ENCODE measurements at regions not wholly inside any gene's neighbourhood (a gene's known extent, or its start where the extent isn't known, plus 50 kb on each side); places are given as distances from the start of the nearest gene placed in this dataset.

GRCh38 chr5:68738236-68738635, 355.6 kb upstream of the SLC30A5 start:
- no peak for DNase-seq (ENCODE audit: low read depth in 2 of 3, low spot score in 1 of 3)

DNA sequence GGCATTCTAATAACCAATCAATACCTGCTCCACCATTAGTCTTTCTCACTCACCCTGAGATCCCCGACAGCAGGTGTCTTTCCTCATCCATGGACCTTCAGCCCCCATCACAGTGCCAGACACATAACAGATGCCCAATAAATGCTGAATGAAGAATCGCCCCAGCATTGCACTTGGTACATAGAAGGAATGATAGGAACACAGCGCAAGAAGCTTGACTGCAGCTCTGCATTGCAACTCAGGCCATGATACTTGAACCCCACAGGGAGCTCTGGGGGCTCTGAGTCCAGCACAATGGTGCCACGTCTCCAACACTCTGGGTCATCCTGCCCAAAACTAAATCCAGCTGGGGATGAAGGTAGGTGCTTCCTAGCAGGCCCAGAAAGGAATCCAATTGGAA, 355.0 kb upstream of the SLC30A5 start:
- no peak for DNase-seq (ENCODE audit: low read depth in 2 of 3, low spot score in 1 of 3)

- no peak for DNase-seq (ENCODE audit: low read depth in 2 of 3, low spot score in 1 of 3)
Measured at GRCh38 chr5:68739752-68740151, 354.1 kb upstream of the SLC30A5 start.

- no peak for DNase-seq (ENCODE audit: low read depth in 2 of 3, low spot score in 1 of 3)
Measured at GRCh38 chr5:68740226-68740910, 353.4 kb upstream of the SLC30A5 start.

GRCh38 chr5:68744206-68744605, 349.6 kb upstream of the SLC30A5 start:
- no peak for DNase-seq (ENCODE audit: low read depth in 2 of 3, low spot score in 1 of 3)

DNA sequence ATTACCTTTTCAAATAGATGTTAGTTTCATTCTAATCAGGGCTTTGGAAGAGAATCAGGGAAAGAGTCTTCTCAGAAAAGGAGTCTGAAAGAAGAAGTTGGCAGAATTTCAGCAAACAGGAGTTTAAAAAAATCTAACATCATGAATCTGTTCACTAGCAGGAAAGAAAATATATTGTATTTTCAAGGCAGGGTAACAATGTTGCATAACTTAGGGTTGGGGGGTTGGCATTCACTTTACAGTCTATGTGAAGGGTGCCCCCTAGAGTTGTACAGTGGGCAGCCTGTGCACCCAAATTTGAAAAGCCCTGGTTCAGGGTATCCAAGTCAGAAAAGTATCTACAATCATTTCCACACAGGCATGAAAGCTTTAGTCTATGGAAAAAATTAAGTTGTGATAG, 348.4 kb upstream of the SLC30A5 start:
- DNase-seq (ENCODE audit: low read depth in 2 of 3, low spot score in 1 of 3): no peak

DNA sequence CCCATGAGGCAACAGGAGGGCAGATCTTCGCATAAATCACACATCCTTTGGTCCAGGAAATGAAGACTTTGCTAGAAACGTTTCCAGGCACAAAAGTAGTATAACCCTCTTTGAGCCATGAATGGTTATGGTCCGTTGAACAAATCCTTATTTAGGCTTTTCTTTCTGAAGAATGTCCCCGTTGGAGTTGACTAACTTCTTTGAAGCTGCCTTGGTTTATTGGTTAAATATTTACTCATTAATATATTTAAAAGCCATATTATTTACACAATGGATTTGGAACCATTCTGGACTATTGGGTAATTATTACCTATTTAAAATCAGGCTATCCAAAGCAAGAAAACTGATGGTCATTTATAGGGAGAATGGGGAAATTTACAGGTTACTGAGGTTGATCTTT, 347.6 kb upstream of the SLC30A5 start:
- DNase-seq (ENCODE audit: low read depth in 2 of 3, low spot score in 1 of 3): no peak

GRCh38 chr5:68746643-68747420, 347.0 kb upstream of the SLC30A5 start:
- no peak for DNase-seq (ENCODE audit: low read depth in 2 of 3, low spot score in 1 of 3)

- no peak for DNase-seq (ENCODE audit: low read depth in 2 of 3, low spot score in 1 of 3)
Measured at GRCh38 chr5:68747521-68747920, 346.3 kb upstream of the SLC30A5 start.

GRCh38 chr5:68748101-68748500, 345.7 kb upstream of the SLC30A5 start:
- DNase-seq (ENCODE audit: low read depth in 2 of 3, low spot score in 1 of 3): no peak

GRCh38 chr5:68749077-68749476, 344.7 kb upstream of the SLC30A5 start:
- no peak for DNase-seq (ENCODE audit: low read depth in 2 of 3, low spot score in 1 of 3)

GRCh38 chr5:68749631-68750030, 344.2 kb upstream of the SLC30A5 start:
- DNase-seq (ENCODE audit: low read depth in 2 of 3, low spot score in 1 of 3): no peak

- DNase-seq (ENCODE audit: low read depth in 2 of 3, low spot score in 1 of 3): no peak
Measured at GRCh38 chr5:68751661-68752060, 342.2 kb upstream of the SLC30A5 start.

GRCh38 chr5:68754536-68754935, 339.3 kb upstream of the SLC30A5 start:
- no peak for DNase-seq (ENCODE audit: low read depth in 2 of 3, low spot score in 1 of 3)

DNA sequence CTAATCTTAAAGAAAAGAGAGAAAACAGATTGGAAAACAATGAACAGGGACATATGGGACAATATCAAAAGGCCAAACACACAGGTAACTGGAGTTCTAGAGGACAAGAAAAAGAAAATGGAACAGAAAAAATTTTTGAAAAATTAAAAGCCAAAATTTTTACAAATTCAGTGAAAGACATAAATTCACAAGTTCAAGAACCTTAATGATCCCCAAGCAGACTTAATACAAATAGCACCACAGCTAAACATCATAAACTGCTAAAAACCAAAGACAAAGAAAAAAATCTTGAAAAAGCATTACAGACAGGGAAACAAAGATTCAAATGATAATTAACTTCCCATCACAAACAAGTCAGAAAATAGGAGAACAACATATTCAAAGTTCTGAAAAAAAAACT, 338.5 kb upstream of the SLC30A5 start:
- DNase-seq (ENCODE audit: low read depth in 2 of 3, low spot score in 1 of 3): no peak

DNA sequence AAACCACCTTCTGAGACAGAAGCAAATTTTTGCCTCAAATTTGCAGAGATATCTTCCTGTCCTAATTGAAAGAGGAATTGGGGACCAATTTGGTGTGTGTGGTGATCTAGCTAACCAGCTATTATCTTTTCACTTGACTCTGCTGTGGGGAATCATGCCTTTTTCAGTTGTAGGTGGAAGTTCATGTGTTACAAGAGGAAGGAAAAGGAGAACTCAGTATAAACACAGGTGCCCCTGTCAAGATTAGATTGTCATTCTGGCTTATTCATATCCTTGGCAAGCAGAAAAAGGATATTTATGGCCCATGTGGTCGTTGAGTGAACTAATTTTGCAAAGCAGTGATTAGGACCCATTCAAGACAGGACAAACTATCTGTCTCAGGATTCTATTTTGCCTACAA, 336.8 kb upstream of the SLC30A5 start:
- no peak for DNase-seq (ENCODE audit: low read depth in 2 of 3, low spot score in 1 of 3)

GRCh38 chr5:68757626-68758212, 336.1 kb upstream of the SLC30A5 start:
- DNase-seq (ENCODE audit: low read depth in 2 of 3, low spot score in 1 of 3): no peak

- DNase-seq (ENCODE audit: low read depth in 2 of 3, low spot score in 1 of 3): no peak
Measured at GRCh38 chr5:68759593-68759992, 334.2 kb upstream of the SLC30A5 start.

DNA sequence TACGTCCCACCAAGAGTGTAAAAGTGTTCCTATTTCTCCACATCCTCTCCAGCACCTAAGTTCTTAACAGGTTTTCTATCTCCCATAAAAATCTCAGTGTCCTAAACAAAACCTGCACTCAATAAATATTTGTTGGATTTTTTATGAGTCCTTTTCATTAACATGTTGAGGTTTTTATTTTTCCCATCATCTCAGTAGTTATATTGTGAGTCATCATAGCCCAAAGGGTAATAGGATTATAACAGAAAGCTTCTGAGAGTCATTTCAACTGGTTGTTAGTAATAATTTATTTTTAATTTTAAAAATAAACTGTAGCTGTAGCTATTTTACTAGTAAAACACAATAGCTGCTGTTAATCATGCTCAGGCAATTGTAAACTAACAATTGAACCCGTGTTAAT, 331.6 kb upstream of the SLC30A5 start:
- DNase-seq (ENCODE audit: low read depth in 2 of 3, low spot score in 1 of 3): no peak

DNA sequence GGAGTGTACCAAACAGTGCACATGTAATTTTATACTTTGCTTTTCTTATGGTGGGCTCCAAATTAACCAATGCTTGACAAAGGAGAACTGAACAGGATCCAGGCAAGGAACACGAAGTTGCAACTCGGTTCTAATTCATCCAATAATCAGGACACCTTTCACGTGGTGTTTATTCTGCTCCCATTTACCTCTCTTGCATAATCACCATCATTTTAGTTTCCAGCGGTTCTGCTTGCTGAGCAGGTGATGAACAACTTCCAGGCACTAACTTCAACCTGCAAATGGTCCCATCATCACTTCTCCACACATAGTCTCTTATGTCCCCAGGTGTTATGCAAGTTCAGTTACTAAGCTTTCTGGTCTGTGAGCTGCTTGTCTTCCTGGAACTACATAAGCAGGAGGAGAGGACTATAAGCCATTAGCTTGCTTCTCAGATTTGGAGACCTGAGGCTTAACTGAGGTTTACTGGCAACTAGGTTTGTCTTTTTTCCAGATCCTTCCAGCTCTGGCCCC, 326.8 kb upstream of the SLC30A5 start:
- no peak for DNase-seq (ENCODE audit: low read depth in 2 of 3, low spot score in 1 of 3)

GRCh38 chr5:68770551-68770950, 323.3 kb upstream of the SLC30A5 start:
- DNase-seq (ENCODE audit: low read depth in 2 of 3, low spot score in 1 of 3): no peak

DNA sequence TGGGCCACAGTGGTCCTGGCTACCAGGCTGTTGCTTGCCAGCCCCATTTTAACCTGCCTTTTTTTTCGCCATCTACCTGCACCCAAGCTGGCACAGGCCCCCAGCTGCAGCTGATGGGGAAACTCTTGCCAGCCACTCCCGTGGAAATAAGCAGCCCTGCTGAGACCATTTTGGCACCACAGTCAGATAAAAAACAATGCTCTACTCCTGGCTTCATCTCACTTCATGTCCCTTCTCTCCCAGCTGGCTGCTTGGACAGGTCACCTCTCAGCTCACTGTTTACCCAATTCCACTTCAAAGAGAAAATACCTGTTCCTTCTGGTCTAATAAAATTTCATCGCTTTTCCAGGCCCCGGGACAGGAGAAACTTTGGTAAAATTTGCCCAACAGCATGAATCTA, 322.6 kb upstream of the SLC30A5 start:
- DNase-seq (ENCODE audit: low read depth in 2 of 3, low spot score in 1 of 3): no peak

Data from stimulated activated CD4-positive, alpha-beta T cell treated with anti-CD3 and anti-CD28 coated beads, Interleukin-12 subunit alpha, Interleukin-12 subunit beta, amount 100 ng/mL, for 48 hours (primary cell).